ENCODE measurements at regions not wholly inside any gene's neighbourhood (a gene's known extent, or its start where the extent isn't known, plus 50 kb on each side); places are given as distances from the start of the nearest gene placed in this dataset.

DNA sequence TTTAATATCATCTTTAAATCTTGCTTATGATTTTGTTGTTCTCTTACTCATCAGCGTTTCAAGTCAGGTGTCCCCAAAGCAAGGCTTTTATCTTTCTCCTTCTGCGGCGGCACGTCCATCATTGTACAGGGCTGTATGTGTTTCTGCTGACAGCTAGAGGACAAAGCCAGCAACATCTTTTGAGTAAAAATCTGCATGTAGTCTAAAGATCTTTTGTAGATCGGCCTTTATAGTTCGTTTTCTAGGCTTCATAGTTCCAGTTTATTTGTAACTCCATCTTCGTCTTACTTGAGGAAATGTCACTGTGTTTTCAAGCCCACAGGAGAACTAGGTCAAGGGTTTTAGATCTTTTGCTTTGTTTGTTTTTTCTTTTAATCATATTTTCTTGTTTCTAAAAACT, 211.4 kb upstream of the TOPAZ1 start:
- Mint-ChIP-seq H3K27me3 (ENCODE audit: insufficient read depth, low read depth, poor library complexity) (no peaks in the 10 kb centered on the region), H3K4me3 (no peak overlapping the region), H3K9me3 (no peaks in the 10 kb centered on the region), H3K27ac (no peak overlapping the region), H3K4me1 (peaks cover 28% of the 10 kb centered on the region), H3K36me3 (ENCODE audit: low read depth) (no peaks in the 10 kb centered on the region)
- no peak for ATAC-seq
- no peak for DNase-seq (ENCODE audit: low spot score)
- Histone ChIP-seq H3K4me3 (no peak overlapping the region), H3F3A (replicated peaks; ENCODE audit: low read depth) (no peaks in the 10 kb centered on the region), H4K20me1 (replicated peaks; ENCODE audit: insufficient read depth) (no peaks in the 10 kb centered on the region; the same call in 1 of the 2 replicates), H3K9me2 (ENCODE audit: insufficient read depth) (no peaks in the 10 kb centered on the region), H3K27me3 (ENCODE audit: insufficient read depth) (no peaks in the 10 kb centered on the region), H3K27ac (ENCODE audit: low read depth) (no peak overlapping the region), H3K36me3 (ENCODE audit: insufficient read depth) (no peaks in the 10 kb centered on the region), H2AFZ (no peak overlapping the region), H3K79me2 (replicated peaks; ENCODE audit: insufficient read depth) (no peaks in the 10 kb centered on the region), H3K4me1 (ENCODE audit: insufficient read depth) (peaks cover 10% of the 10 kb centered on the region; the same call in 1 of the 2 replicates), H3K4me2 (no peak overlapping the region)
- no peak for TF ChIP-seq EZH2 (IDR thresholded peaks at IDR 0.05; ENCODE audit: low read depth, unreplicated experiment)
- TF ChIP-seq STAT1 (IDR thresholded peaks at IDR 0.05; ENCODE audit: unreplicated experiment), result no peak
- TF ChIP-seq ZNF462 (CRISPR knock-in tag; IDR thresholded peaks at IDR 0.05), result no peak
- TF ChIP-seq CTCF (conservative IDR thresholded peaks at IDR 0.05; ENCODE audit: low read depth in 2 of 2), result no peak
- TF ChIP-seq ZNF331 (CRISPR knock-in tag; IDR thresholded peaks at IDR 0.05; ENCODE audit: low read depth), result no peak
- TF ChIP-seq ZNF114 (CRISPR knock-in tag; IDR thresholded peaks at IDR 0.05), result no peak
- TF ChIP-seq CREB1 (CRISPR knock-in tag; IDR thresholded peaks at IDR 0.05; ENCODE audit: low read depth), result no peak
- TF ChIP-seq JUNB (IDR thresholded peaks at IDR 0.05; ENCODE audit: unreplicated experiment), result no peak
- TF ChIP-seq NANOG (IDR thresholded peaks at IDR 0.05; ENCODE audit: borderline replicate concordance), result no peak
- TF ChIP-seq, protein P1, sequence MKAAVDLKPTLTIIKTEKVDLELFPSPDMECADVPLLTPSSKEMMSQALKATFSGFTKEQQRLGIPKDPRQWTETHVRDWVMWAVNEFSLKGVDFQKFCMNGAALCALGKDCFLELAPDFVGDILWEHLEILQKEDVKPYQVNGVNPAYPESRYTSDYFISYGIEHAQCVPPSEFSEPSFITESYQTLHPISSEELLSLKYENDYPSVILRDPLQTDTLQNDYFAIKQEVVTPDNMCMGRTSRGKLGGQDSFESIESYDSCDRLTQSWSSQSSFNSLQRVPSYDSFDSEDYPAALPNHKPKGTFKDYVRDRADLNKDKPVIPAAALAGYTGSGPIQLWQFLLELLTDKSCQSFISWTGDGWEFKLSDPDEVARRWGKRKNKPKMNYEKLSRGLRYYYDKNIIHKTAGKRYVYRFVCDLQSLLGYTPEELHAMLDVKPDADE (IDR thresholded peaks at IDR 0.05), result no peak
- no peak for TF ChIP-seq POLR2AphosphoS5 (IDR thresholded peaks at IDR 0.05; ENCODE audit: low read depth)
- TF ChIP-seq, protein P2, sequence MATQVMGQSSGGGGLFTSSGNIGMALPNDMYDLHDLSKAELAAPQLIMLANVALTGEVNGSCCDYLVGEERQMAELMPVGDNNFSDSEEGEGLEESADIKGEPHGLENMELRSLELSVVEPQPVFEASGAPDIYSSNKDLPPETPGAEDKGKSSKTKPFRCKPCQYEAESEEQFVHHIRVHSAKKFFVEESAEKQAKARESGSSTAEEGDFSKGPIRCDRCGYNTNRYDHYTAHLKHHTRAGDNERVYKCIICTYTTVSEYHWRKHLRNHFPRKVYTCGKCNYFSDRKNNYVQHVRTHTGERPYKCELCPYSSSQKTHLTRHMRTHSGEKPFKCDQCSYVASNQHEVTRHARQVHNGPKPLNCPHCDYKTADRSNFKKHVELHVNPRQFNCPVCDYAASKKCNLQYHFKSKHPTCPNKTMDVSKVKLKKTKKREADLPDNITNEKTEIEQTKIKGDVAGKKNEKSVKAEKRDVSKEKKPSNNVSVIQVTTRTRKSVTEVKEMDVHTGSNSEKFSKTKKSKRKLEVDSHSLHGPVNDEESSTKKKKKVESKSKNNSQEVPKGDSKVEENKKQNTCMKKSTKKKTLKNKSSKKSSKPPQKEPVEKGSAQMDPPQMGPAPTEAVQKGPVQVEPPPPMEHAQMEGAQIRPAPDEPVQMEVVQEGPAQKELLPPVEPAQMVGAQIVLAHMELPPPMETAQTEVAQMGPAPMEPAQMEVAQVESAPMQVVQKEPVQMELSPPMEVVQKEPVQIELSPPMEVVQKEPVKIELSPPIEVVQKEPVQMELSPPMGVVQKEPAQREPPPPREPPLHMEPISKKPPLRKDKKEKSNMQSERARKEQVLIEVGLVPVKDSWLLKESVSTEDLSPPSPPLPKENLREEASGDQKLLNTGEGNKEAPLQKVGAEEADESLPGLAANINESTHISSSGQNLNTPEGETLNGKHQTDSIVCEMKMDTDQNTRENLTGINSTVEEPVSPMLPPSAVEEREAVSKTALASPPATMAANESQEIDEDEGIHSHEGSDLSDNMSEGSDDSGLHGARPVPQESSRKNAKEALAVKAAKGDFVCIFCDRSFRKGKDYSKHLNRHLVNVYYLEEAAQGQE (IDR thresholded peaks at IDR 0.05; ENCODE audit: unreplicated experiment), result no peak
- TF ChIP-seq EZH2phosphoT487 (IDR thresholded peaks at IDR 0.05; ENCODE audit: unreplicated experiment), result no peak
